ENCODE measurements at regions not wholly inside any gene's neighbourhood (a gene's known extent, or its start where the extent isn't known, plus 50 kb on each side); places are given as distances from the start of the nearest gene placed in this dataset.
A peak's percentile ranks its signal among the peaks of the same experiment; 100 is the strongest.

DNA sequence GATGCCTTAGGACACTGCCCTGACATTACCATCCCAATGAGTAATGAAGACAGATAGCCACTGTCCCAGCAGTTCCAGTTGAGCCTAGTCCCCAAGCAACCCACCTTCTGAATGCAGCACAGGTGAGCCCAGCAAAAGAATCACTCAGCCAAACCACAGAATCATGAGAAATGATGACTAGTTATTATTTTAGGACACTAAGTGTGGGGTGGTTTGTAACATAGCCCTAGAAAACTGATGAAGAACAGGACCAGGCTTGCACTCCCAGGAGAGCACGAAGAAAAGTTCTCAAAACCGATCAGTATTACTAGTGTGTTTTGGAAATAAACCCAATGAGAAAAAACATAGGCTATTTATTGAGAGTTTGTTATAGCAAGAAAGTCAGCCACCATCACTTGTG, 129.6 kb upstream of the CNTN6 start:
- DNase-seq = no peak

DNA sequence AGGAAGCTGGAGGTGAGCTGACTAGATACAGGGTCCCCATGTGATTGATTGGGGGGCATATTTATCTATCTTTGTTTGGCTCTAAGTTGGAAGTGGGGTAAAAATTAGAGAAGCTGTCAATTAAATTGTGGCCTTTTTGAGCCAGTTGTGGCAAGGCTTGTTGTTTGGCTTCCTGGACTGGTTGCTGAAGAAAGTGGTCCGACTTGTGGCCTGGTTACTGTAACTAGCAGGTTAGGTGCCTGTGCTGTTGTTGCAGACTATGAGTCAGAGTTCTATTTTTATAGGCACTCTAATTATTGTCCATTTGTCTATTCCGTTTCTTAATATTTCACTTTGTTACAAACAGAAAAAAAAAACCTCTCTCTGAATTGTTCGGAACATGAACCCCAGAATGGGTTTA, 129.1 kb upstream of the CNTN6 start:
- DNase-seq = no peak

- no peak for DNase-seq
Observed at GRCh38 chr3:965826-966225, 127.0 kb upstream of the CNTN6 start.

- DNase-seq = peak in 1 of 2 experiments; percentile 3
Observed at GRCh38 chr3:966341-966740, 126.5 kb upstream of the CNTN6 start.

- DNase-seq = no peak
Observed at GRCh38 chr3:973340-973739, 119.5 kb upstream of the CNTN6 start.

DNA sequence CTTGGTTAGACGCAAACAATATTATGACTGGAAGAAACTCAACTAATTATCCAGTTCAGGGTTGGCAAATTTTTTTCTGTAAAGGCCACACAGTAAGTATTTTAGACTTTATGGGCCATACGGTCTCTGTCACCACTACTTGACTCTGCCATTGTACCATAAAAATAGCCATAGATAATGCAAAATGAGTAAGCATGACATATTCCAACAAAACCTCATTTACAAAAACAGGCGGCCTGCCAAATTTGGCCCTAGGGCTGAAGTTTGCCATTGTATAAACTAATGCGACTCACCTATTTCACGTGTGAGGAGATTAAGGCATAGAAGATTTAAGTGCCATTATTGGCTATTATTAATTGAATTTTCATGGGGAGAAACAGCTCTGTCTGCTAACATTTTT, 116.8 kb upstream of the CNTN6 start:
- DNase-seq = peak in 1 of 2 experiments; percentile 16

GRCh38 chr3:981156-981555, 111.7 kb upstream of the CNTN6 start:
- DNase-seq = no peak

- DNase-seq = no peak
Observed at GRCh38 chr3:988785-989184, 104.0 kb upstream of the CNTN6 start.

DNA sequence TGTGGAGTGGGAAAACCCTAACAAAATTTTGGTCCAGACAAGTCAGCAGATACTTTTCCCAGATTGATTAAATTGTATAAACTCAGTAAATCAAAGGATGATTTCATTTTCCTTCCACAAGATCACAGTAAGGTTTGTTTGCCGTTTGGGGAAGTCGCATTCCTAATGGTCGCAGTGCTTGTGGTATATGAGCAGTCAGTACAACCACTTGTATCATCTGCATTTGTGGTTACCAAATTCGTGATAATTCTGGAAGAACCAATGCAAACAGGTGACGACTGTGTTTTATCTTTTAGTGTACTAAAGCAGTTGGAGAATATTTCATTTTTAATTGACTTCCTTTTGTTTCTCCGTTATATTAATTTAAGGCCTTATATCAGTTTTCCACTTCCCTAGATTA, 100.0 kb upstream of the CNTN6 start:
- no peak for DNase-seq

GRCh38 chr3:1002010-1002409, 90.8 kb upstream of the CNTN6 start:
- DNase-seq = no peak

DNA sequence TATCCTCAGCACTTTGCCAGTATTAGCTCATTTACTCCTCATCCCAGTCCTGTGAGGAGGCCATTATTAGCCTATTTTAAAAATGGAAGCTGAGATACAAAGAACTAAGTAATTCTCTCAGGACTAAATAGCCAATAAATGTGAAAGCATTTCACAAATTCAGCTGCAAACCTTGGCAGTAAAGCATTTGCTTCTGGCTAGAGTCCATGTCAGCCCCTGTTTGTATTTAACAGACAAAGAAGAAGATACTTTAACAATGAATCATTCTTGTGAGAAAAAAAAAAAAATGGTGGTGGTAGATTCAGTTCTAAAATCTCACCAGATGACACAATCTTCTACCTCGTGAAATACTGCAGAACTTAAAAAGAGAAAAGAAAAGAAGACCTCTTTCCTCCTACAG, 85.0 kb upstream of the CNTN6 start:
- DNase-seq = no peak

DNA sequence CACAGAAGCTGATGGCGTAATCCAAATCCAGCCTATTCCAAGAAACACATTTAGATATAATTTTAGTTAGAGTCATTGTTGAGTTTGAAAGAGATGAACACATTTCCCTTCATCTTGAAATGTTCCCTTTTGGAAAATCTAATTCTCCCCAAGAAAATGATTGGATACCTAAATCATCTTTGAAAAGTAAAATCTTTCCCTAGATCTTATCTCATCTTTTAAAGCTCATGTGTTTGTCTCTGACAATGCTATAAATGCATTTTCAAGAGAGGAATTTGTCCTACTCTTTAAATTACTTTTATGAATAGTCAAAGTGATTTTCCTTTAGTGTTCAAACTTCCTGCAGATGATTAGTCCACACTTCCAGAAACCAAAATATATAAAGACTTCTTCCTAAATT, 82.6 kb upstream of the CNTN6 start:
- no peak for DNase-seq

DNA sequence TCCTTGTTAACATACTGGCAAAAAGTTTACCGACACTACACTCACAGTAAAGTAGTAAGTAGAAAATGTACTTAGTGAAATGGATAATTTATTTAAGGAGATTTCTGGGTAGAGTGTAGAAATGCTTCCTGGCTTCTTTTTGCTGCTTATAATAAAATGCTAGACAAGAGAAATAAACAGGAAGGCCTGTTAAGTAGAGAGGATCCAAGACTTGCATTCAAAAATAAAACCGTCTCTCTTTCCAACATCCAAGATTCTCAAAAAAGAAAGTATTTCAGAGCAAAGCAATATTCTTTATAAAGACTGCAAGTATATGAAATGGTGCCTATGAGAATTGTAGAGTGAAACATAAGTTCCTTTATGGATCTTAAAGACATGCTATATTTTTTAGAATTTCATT, 77.0 kb upstream of the CNTN6 start:
- DNase-seq = no peak

- DNase-seq = no peak
Observed at GRCh38 chr3:1017870-1018269, 75.0 kb upstream of the CNTN6 start.

- no peak for DNase-seq
Observed at GRCh38 chr3:1019157-1019556, 73.7 kb upstream of the CNTN6 start.

DNA sequence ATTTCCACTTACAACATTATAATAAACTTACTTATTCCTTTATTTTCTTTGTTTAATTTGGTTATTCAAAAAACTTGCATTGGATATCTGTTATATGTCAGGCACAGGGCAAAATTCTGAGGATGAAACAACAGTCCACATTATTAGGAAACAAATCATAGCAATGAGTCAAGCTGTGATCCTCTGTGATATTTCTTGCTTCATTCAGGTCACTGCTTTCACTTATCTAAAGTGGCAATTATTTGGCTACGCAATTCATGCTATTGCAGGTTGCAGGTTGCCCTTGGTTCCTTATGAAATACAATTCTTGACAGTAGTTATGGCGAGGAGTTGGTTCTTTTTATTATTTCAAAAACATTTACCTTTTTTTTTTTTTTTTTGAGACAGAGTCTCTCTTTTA, 66.4 kb upstream of the CNTN6 start:
- DNase-seq = no peak

DNA sequence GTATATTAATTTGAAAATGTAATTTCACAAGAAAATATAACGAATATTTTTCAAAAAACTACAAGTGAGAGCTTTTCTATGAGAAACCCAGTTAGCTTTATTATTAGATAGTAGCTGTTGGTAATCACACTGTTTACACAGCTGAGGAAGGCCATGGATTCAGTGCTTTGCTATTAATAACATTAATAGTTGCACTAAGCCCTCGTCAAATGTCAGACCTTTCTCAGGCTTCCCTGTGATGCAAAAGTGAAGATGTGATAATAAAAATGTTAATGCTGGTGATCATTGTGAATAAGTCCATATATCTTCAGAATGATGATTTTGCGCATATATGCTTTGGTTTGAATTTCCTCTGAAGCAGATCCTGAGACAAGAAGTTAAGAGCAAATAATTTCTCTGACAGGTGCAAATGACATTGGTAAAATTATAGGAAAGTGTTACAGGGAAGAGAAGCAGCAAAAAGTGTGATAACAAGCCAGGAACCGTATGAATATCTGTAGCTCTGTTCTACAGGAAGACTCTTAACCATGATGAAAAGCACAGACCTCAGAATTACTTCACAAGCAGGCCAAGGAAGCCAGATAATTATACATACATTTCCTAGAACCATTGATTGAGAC, 56.5 kb upstream of the CNTN6 start:
- no peak for DNase-seq

GRCh38 chr3:1037631-1038030, 55.2 kb upstream of the CNTN6 start:
- DNase-seq = no peak
